Stimulated activated CD4-positive, alpha-beta T cell treated with anti-CD3 and anti-CD28 coated beads, TNF-alpha, amount 100 ng/mL, for 4 hours (primary cell): ENCODE measurements at regions not wholly inside any gene's neighbourhood (a gene's known extent, or its start where the extent isn't known, plus 50 kb on each side); places are given as distances from the start of the nearest gene placed in this dataset.

ENCODE experiments used
- DNase-seq, 3 experiments: peaks; one replicate each; pipeline ENCODE4 v3.0.0-alpha.2; 2020; ENCODE audit warnings: low read depth in 3 of 3

- DNase-seq: no peak
Measured at GRCh38 chr2:239462191-239462515, 61.3 kb upstream of the HDAC4 start.

- DNase-seq: no peak
Measured at GRCh38 chr2:239461291-239462190, 60.7 kb upstream of the HDAC4 start.

- no peak for DNase-seq
Measured at GRCh38 chr2:239460780-239461179, 60.0 kb upstream of the HDAC4 start.

GRCh38 chr2:239459606-239460005, 58.8 kb upstream of the HDAC4 start:
- no peak for DNase-seq

- no peak for DNase-seq
Measured at GRCh38 chr2:239459056-239459455, 58.2 kb upstream of the HDAC4 start.

GRCh38 chr2:239457586-239458445, 57.0 kb upstream of the HDAC4 start:
- DNase-seq: no peak

GRCh38 chr2:239456940-239457339, 56.1 kb upstream of the HDAC4 start:
- no peak for DNase-seq

- no peak for DNase-seq
Measured at GRCh38 chr2:239455436-239456203, 54.8 kb upstream of the HDAC4 start.

- no peak for DNase-seq
Measured at GRCh38 chr2:239454507-239454906, 53.7 kb upstream of the HDAC4 start.
